Sigmoid colon (tissue), 6 donors: ENCODE measurements at regions not wholly inside any gene's neighbourhood (a gene's known extent, or its start where the extent isn't known, plus 50 kb on each side); places are given as distances from the start of the nearest gene placed in this dataset.
"Not testable (repeated sequence)": the region's sequence is repeated elsewhere in the genome, so short reads cannot be mapped to it uniquely, and the experiment has no call there.

Experiments used
- DNase-seq: peaks from one replicate; pipeline ENCODE4 v3.0.0-alpha.2; 2019
- H3K27ac ChIP-seq, 4 donors: fragments of 200-600 bp; sonication (generic); one replicate each; pipeline ENCODE4 v1.5.1; 2016 to 2019; ENCODE audit warnings: mild to moderate bottlenecking in 1 of 4
- H3K27me3 ChIP-seq, 3 donors: fragments of 200-600 bp; sonication (generic); one replicate each; pipeline ENCODE4 v1.5.1; 2019; ENCODE audit warnings: mild to moderate bottlenecking in 1 of 3
- H3K36me3 ChIP-seq, 4 donors: fragments of 200-600 bp; sonication (generic); one replicate each; pipeline ENCODE4 v1.5.1; 2016 to 2019
- H3K4me1 ChIP-seq, 4 donors: fragments of 200-600 bp; sonication (generic); one replicate each; pipeline ENCODE4 v1.5.1; 2017 to 2019
- H3K4me3 ChIP-seq, 4 donors: fragments of 200-600 bp; sonication (generic); one replicate each; pipeline ENCODE4 v1.5.1; 2017 to 2019; ENCODE audit warnings: mild to moderate bottlenecking in 2 of 4, moderate library complexity in 1 of 4
- H3K9me3 ChIP-seq, 4 donors: fragments of 200-600 bp in 3 of 4; sonication (generic) in 3 of 4; one replicate each; pipeline versions ENCODE4 v1.5.1 to v1.6.1; 2013 to 2019
- CTCF ChIP-seq, 4 experiments: fragments of 450-650 bp in 3 of 4; fragments of 200-600 bp in 1 of 4; IDR thresholded peaks; one replicate each; pipeline ENCODE4 v1.5.1; 2016 to 2019; ENCODE audit warnings: antibody characterized with exemption in 4 of 4, mild to moderate bottlenecking in 3 of 4, moderate library complexity in 2 of 4
- EP300 ChIP-seq, 4 donors: sonication (generic); formaldehyde crosslinking; IDR thresholded peaks; one replicate each; pipeline ENCODE4 v1.6.1; 2017; ENCODE audit warnings: antibody characterized with exemption in 4 of 4
- POLR2A ChIP-seq, 2 donors: fragments of 450-650 bp; IDR thresholded peaks; one replicate each; pipeline ENCODE4 v1.6.1; 2016; ENCODE audit warnings: antibody characterized with exemption in 2 of 2, mild to moderate bottlenecking in 2 of 2, moderate library complexity in 2 of 2
- POLR2AphosphoS5 ChIP-seq, 4 donors: sonication (generic); formaldehyde crosslinking; IDR thresholded peaks; one replicate each; pipeline ENCODE4 v1.6.1; 2017; ENCODE audit warnings: antibody characterized with exemption in 4 of 4
- WGBS, 2 donors: extraction: QIAGEN DNeasy Blood & Tissue Kit; methylation state at CpG; one replicate each; pipeline ENCODE4 v1.1.7; 2013; 5-methylcytosine and 5-hydroxymethylcytosine counted together
- intact Hi-C: fragments of 100-400 bp; cut with DNase I; formaldehyde crosslinking; loops from one replicate; pipeline ENCODE4 v1.15.1; 2023
- donor health status: healthy with polysubstance abuse.
- donor health status: healthy.

- WGBS, 2 donors, result 75 to 86% methylated on average over 3 of the region's 3 CpGs
- intact Hi-C loops, result no loop called here
- TF ChIP-seq POLR2AphosphoS5 (IDR thresholded peaks at IDR 0.05) (no peak), CTCF (IDR thresholded peaks at IDR 0.05) (no peak), EP300 (IDR thresholded peaks at IDR 0.05) (no peak), POLR2A (IDR thresholded peaks at IDR 0.05) (no peak)
These were observed 635.7 kb upstream of the FAM98A start for GRCh38 chr2:34234823-34235222.

GRCh38 chr2:34229998-34230397 is 630.9 kb upstream of the FAM98A start:
- intact Hi-C loops, result no loop called here
- no peak for DNase-seq
- WGBS, 2 donors, result 41 to 51% methylated on average over 1 of the region's 1 CpG

More at GRCh38 chr2:34234823-34235222, 635.7 kb upstream of the FAM98A start:
- no peak overlapping the region for H3K27ac ChIP-seq
- no peak for DNase-seq
- no peaks in the 10 kb centered on the region for H3K27me3 ChIP-seq
- no peaks in the 10 kb centered on the region for H3K4me1 ChIP-seq
- peaks cover 0 to 5% (median 0%) of the 10 kb centered on the region in 4 donors for H3K9me3 ChIP-seq
- H3K36me3 ChIP-seq, result no peaks in the 10 kb centered on the region
- H3K4me3 ChIP-seq, result no peak overlapping the region

GRCh38 chr2:34215174-34215573 is 616.1 kb upstream of the FAM98A start:
- Histone ChIP-seq H3K36me3 (no peaks in the 10 kb centered on the region), H3K4me1 (no peaks in the 10 kb centered on the region), H3K4me3 (no peak overlapping the region), H3K27me3 (no peaks in the 10 kb centered on the region), H3K27ac (no peak overlapping the region), H3K9me3 (peaks cover 0 to 13% (median 3%) of the 10 kb centered on the region in 4 donors)
- 86 to 89% methylated on average over 4 of the region's 4 CpGs for WGBS, 2 donors
- no peak for DNase-seq
- intact Hi-C loops, result no loop called here
- TF ChIP-seq CTCF (IDR thresholded peaks at IDR 0.05) (no peak), POLR2AphosphoS5 (IDR thresholded peaks at IDR 0.05) (no peak), POLR2A (IDR thresholded peaks at IDR 0.05) (no peak), EP300 (IDR thresholded peaks at IDR 0.05) (no peak)

More at GRCh38 chr2:34229998-34230397, 630.9 kb upstream of the FAM98A start:
- no peak for TF ChIP-seq POLR2A (IDR thresholded peaks at IDR 0.05)
- TF ChIP-seq EP300 (IDR thresholded peaks at IDR 0.05), result no peak
- no peak for TF ChIP-seq CTCF (IDR thresholded peaks at IDR 0.05)
- TF ChIP-seq POLR2AphosphoS5 (IDR thresholded peaks at IDR 0.05), result no peak
- H3K36me3 ChIP-seq, result no peaks in the 10 kb centered on the region
- no peak overlapping the region for H3K27ac ChIP-seq
- no peaks in the 10 kb centered on the region for H3K9me3 ChIP-seq
- H3K4me1 ChIP-seq, result no peaks in the 10 kb centered on the region
- no peaks in the 10 kb centered on the region for H3K27me3 ChIP-seq
- no peak overlapping the region for H3K4me3 ChIP-seq

GRCh38 chr2:34210382-34210781 is 611.3 kb upstream of the FAM98A start:
- H3K9me3 ChIP-seq, result peaks cover 0 to 13% (median 3%) of the 10 kb centered on the region in 4 donors
- H3K4me3 ChIP-seq, intact Hi-C loops, DNase-seq, H3K27ac ChIP-seq, H3K4me1 ChIP-seq, H3K27me3 ChIP-seq, H3K36me3 ChIP-seq: not testable (repeated sequence)
- 84 to 92% methylated on average over 8 of the region's 8 CpGs for WGBS, 2 donors

GRCh38 chr2:34204560-34204959 is 605.5 kb upstream of the FAM98A start:
- intact Hi-C loops, result no loop called here
- H3K4me3 ChIP-seq, result no peak overlapping the region
- no peak for TF ChIP-seq POLR2AphosphoS5 (IDR thresholded peaks at IDR 0.05)
- TF ChIP-seq POLR2A (IDR thresholded peaks at IDR 0.05), result no peak
- TF ChIP-seq EP300 (IDR thresholded peaks at IDR 0.05), result no peak
- TF ChIP-seq CTCF (IDR thresholded peaks at IDR 0.05), result no peak
- no peaks in the 10 kb centered on the region for H3K4me1 ChIP-seq
- no peak overlapping the region for H3K27ac ChIP-seq
- H3K36me3 ChIP-seq, result no peaks in the 10 kb centered on the region
- WGBS, 2 donors, result 86 to 94% methylated on average over 1 of the region's 1 CpG
- DNase-seq, result no peak
- no peaks in the 10 kb centered on the region for H3K27me3 ChIP-seq
- no peaks in the 10 kb centered on the region for H3K9me3 ChIP-seq
